WTC11 (cell line): ENCODE measurements at regions not wholly inside any gene's neighbourhood (a gene's known extent, or its start where the extent isn't known, plus 50 kb on each side); places are given as distances from the start of the nearest gene placed in this dataset.

ENCODE experiments used
- ATAC-seq: fragments of 200-7000 bp; cut with Tn5 transposase; 2 replicates; pipeline ENCODE4 v1.10.0; 2021; ENCODE audit warnings: mild to moderate bottlenecking, moderate library complexity
- CTCF ChIA-PET: fragments of 300-600 bp; sonication (Branson Sonifier 250); formaldehyde crosslinking; loops from one replicate; lab custom pipeline; 2021; ENCODE audit warnings: antibody characterized with exemption; lab: Charles Lee
- POLR2A ChIA-PET: fragments of 350-600 bp; sonication (Branson Sonifier 250); formaldehyde crosslinking; loops from one replicate; lab custom pipeline; 2021; ENCODE audit warnings: antibody characterized with exemption; lab: Charles Lee
- DNase-seq: peaks from one replicate; pipeline ENCODE4 v3.0.0; 2021; ENCODE audit warnings: low spot score
- H3K27ac Mint-ChIP-seq: 2 replicates; pipeline ENCODE4 v1.8.0; 2021; ENCODE audit warnings: mixed read lengths
- H3K27me3 Mint-ChIP-seq: 2 replicates; pipeline ENCODE4 v1.8.0; 2021; ENCODE audit warnings: low read depth, mild to moderate bottlenecking, moderate library complexity, mixed read lengths
- H3K36me3 Mint-ChIP-seq: 2 replicates; pipeline ENCODE4 v1.8.0; 2021; ENCODE audit warnings: mixed read lengths
- H3K4me1 Mint-ChIP-seq: 2 replicates; pipeline ENCODE4 v1.8.0; 2022; ENCODE audit warnings: mixed read lengths
- H3K4me3 Mint-ChIP-seq: 2 replicates; pipeline ENCODE4 v1.8.0; 2021; ENCODE audit warnings: mild to moderate bottlenecking, moderate library complexity, mixed read lengths
- H3K9me3 Mint-ChIP-seq: 2 replicates; pipeline ENCODE4 v1.8.0; 2021; ENCODE audit warnings: mixed read lengths
- E2F4 ChIP-seq: sonication (generic); formaldehyde crosslinking; IDR thresholded peaks from 2 replicates; pipeline ENCODE4 v1.8.1; 2022; ENCODE audit warnings: low read depth, mild to moderate bottlenecking, moderate library complexity, missing genetic modification reagents, borderline replicate concordance
- EMX1 ChIP-seq: fragments of 250-450 bp; sonication (Bioruptor Pico); IDR thresholded peaks from 2 replicates; pipeline ENCODE4 v1.8.0; 2021; ENCODE audit warnings: mild to moderate bottlenecking
- FOXP1 ChIP-seq: sonication (generic); formaldehyde crosslinking; IDR thresholded peaks from 2 replicates; pipeline ENCODE4 v1.8.0; 2022; ENCODE audit warnings: missing genetic modification reagents, mild to moderate bottlenecking, moderate library complexity, borderline replicate concordance
- GTF2I ChIP-seq: fragments of 250-450 bp; sonication (Bioruptor Pico); conservative IDR thresholded peaks from 2 replicates; pipeline ENCODE4 v1.4.0; 2021; ENCODE audit warnings: mild to moderate bottlenecking
- JUN ChIP-seq: sonication (generic); formaldehyde crosslinking; IDR thresholded peaks from 2 replicates; pipeline ENCODE4 v1.8.0; 2023; ENCODE audit warnings: mild to moderate bottlenecking, missing genetic modification reagents
- KAT7 ChIP-seq: sonication (generic); formaldehyde crosslinking; IDR thresholded peaks from 2 replicates; pipeline ENCODE4 v1.8.1; 2023; ENCODE audit warnings: missing genetic modification reagents, mild to moderate bottlenecking, borderline replicate concordance
- MAX ChIP-seq: sonication (generic); formaldehyde crosslinking; IDR thresholded peaks from 2 replicates; pipeline ENCODE4 v1.8.0; 2022; ENCODE audit warnings: mild to moderate bottlenecking, missing genetic modification reagents
- PREB ChIP-seq: sonication (generic); formaldehyde crosslinking; IDR thresholded peaks from 2 replicates; pipeline ENCODE4 v1.8.1; 2022; ENCODE audit warnings: mild to moderate bottlenecking, missing genetic modification reagents, moderate library complexity, borderline replicate concordance
- RELA ChIP-seq: sonication (generic); formaldehyde crosslinking; IDR thresholded peaks from 2 replicates; pipeline ENCODE4 v1.8.1; 2022; ENCODE audit warnings: missing genetic modification reagents, mild to moderate bottlenecking, borderline replicate concordance
- SP1 ChIP-seq: sonication (generic); formaldehyde crosslinking; conservative IDR thresholded peaks from 2 replicates; pipeline ENCODE4 v1.8.1; 2022; ENCODE audit warnings: missing genetic modification reagents
- STAT6 ChIP-seq: sonication (generic); formaldehyde crosslinking; conservative IDR thresholded peaks from 2 replicates; pipeline ENCODE4 v1.8.1; 2023; ENCODE audit warnings: mild to moderate bottlenecking, low read depth, missing genetic modification reagents, moderate library complexity
- TEAD1 ChIP-seq: sonication (generic); formaldehyde crosslinking; IDR thresholded peaks from 2 replicates; pipeline ENCODE4 v1.8.0; 2022; ENCODE audit warnings: mild to moderate bottlenecking, missing genetic modification reagents
- ZNF416 ChIP-seq: fragments of 250-450 bp; sonication (Bioruptor Pico); IDR thresholded peaks from 2 replicates; pipeline ENCODE4 v1.9.0; 2021; ENCODE audit warnings: mild to moderate bottlenecking, inconsistent platforms
- ZNF423 ChIP-seq: fragments of 250-450 bp; sonication (Bioruptor Pico); IDR thresholded peaks from 2 replicates; pipeline ENCODE4 v2.1.2; 2022; ENCODE audit warnings: mild to moderate bottlenecking, moderate library complexity
- ZNF532 ChIP-seq: fragments of 250-450 bp; sonication (Bioruptor Pico); IDR thresholded peaks from 2 replicates; pipeline ENCODE4 v1.9.0; 2021; ENCODE audit warnings: mild to moderate bottlenecking, borderline replicate concordance
- ZNF671 ChIP-seq: fragments of 250-450 bp; sonication (Bioruptor Pico); IDR thresholded peaks from 2 replicates; pipeline ENCODE4 v1.8.0; 2021; ENCODE audit warnings: mild to moderate bottlenecking
- TF ChIP-seq, protein P1 (sequence below): sonication (generic); formaldehyde crosslinking; IDR thresholded peaks from 2 replicates; pipeline ENCODE4 v1.8.1; 2022; ENCODE audit warnings: low read depth, missing genetic modification reagents, borderline replicate concordance
- TF ChIP-seq, protein P2 (sequence below): fragments of 250-450 bp; sonication (Bioruptor Pico); conservative IDR thresholded peaks from 2 replicates; pipeline ENCODE4 v1.9.0; 2021; ENCODE audit warnings: mild to moderate bottlenecking
- TF ChIP-seq, protein P3 (sequence below): sonication (generic); formaldehyde crosslinking; IDR thresholded peaks from 2 replicates; pipeline ENCODE4 v1.8.0; 2023; ENCODE audit warnings: missing genetic modification reagents, mild to moderate bottlenecking, borderline replicate concordance

DNA sequence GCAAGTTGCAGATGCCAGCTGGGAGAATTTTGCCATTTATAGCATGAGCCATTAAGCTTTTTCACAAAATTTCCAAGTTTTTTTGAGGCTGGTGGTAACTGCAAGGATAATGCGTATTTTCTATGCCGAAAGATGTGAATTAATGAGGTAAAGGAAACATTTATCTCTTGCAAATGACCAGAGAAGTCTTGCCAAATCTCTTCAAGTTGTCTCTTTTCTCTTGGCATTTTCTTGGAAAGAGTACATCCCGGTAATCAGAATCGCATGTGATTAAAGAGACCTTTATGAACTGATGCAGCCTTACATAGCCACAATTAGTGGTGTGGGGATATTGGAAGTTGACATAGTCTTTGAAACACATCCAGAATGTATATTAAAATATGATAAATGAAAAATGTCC is 136.5 kb upstream of the MMADHC start:
- Mint-ChIP-seq H3K4me1 (0 out of 2 replicates have a peak, but pooled peaks cover 5% of the 10 kb centered on the region), H3K4me3 (no peak overlapping the region), H3K9me3 (peaks cover 10% of the 10 kb centered on the region), H3K27me3 (no peaks in the 10 kb centered on the region), H3K27ac (no peak overlapping the region), H3K36me3 (no peaks in the 10 kb centered on the region)
- ChIA-PET POLR2A (no interaction called here), CTCF (no interaction called here)
- DNase-seq (no peak), ATAC-seq (no peak)
- TF ChIP-seq, protein P1, sequence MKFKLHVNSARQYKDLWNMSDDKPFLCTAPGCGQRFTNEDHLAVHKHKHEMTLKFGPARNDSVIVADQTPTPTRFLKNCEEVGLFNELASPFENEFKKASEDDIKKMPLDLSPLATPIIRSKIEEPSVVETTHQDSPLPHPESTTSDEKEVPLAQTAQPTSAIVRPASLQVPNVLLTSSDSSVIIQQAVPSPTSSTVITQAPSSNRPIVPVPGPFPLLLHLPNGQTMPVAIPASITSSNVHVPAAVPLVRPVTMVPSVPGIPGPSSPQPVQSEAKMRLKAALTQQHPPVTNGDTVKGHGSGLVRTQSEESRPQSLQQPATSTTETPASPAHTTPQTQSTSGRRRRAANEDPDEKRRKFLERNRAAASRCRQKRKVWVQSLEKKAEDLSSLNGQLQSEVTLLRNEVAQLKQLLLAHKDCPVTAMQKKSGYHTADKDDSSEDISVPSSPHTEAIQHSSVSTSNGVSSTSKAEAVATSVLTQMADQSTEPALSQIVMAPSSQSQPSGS (CRISPR knock-in tag): no peak
- TF ChIP-seq STAT6 (CRISPR knock-in tag) (no peak), JUN (no peak), EMX1 (CRISPR knock-in tag) (no peak), MAX (CRISPR knock-in tag) (no peak), E2F4 (no peak), KAT7 (CRISPR knock-in tag) (no peak), ZNF416 (CRISPR knock-in tag) (no peak), PREB (CRISPR knock-in tag) (no peak), SP1 (no peak), ZNF423 (CRISPR knock-in tag) (no peak), TEAD1 (CRISPR knock-in tag) (no peak), RELA (CRISPR knock-in tag) (no peak), FOXP1 (CRISPR knock-in tag) (no peak), ZNF671 (CRISPR knock-in tag) (no peak), GTF2I (CRISPR knock-in tag) (no peak), ZNF532 (CRISPR knock-in tag) (no peak)
- TF ChIP-seq, protein P2, sequence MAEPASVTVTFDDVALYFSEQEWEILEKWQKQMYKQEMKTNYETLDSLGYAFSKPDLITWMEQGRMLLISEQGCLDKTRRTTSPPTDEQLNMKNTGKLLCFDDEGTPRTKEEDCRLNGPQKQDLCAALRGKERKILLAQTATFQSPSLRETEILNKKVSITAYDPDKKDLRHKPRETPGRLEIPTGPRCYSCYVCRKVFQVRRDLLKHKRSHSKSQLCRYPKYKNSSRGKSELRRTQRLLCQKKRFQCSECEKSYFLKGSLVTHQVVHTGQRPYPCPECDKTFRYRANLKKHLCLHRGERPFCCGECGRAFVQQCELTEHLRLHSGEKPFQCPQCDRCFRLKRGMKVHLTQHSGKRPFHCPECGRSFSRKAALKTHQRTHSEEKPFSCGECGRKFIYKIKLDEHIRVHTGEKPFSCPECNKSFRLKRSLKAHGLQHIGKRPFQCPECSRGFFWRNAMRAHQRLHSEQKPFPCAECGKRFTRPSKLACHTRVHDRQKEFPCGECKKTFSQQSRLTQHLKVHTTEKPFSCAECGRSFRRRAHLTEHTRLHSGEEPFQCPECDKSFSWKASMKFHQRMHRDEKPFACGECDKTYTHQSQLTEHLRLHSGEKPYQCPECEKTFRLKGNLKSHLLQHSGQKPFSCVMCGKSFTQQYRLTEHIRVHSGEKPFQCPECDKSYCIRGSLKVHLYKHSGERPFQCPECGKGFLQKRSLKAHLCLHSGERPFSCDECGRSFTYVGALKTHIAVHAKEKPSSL (CRISPR knock-in tag): no peak
- TF ChIP-seq, protein P3, sequence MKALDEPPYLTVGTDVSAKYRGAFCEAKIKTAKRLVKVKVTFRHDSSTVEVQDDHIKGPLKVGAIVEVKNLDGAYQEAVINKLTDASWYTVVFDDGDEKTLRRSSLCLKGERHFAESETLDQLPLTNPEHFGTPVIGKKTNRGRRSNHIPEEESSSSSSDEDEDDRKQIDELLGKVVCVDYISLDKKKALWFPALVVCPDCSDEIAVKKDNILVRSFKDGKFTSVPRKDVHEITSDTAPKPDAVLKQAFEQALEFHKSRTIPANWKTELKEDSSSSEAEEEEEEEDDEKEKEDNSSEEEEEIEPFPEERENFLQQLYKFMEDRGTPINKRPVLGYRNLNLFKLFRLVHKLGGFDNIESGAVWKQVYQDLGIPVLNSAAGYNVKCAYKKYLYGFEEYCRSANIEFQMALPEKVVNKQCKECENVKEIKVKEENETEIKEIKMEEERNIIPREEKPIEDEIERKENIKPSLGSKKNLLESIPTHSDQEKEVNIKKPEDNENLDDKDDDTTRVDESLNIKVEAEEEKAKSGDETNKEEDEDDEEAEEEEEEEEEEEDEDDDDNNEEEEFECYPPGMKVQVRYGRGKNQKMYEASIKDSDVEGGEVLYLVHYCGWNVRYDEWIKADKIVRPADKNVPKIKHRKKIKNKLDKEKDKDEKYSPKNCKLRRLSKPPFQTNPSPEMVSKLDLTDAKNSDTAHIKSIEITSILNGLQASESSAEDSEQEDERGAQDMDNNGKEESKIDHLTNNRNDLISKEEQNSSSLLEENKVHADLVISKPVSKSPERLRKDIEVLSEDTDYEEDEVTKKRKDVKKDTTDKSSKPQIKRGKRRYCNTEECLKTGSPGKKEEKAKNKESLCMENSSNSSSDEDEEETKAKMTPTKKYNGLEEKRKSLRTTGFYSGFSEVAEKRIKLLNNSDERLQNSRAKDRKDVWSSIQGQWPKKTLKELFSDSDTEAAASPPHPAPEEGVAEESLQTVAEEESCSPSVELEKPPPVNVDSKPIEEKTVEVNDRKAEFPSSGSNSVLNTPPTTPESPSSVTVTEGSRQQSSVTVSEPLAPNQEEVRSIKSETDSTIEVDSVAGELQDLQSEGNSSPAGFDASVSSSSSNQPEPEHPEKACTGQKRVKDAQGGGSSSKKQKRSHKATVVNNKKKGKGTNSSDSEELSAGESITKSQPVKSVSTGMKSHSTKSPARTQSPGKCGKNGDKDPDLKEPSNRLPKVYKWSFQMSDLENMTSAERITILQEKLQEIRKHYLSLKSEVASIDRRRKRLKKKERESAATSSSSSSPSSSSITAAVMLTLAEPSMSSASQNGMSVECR: no peak
